Astrocyte of the cerebellum (primary cell): ENCODE measurements at regions not wholly inside any gene's neighbourhood (a gene's known extent, or its start where the extent isn't known, plus 50 kb on each side); places are given as distances from the start of the nearest gene placed in this dataset.

ENCODE experiments used
- DNase-seq: peaks from one replicate; pipeline ENCODE4 v3.0.0-alpha.2; 2011; ENCODE audit warnings: low read depth
- H3K4me3 ChIP-seq: 2 replicates; pipeline ENCODE4 v1.5.1; 2011; ENCODE audit warnings: mild to moderate bottlenecking, low read depth, low read length, moderate library complexity
- CTCF ChIP-seq: IDR thresholded peaks from 2 replicates; pipeline ENCODE4 v1.5.1; 2012; ENCODE audit warnings: low read length, low read depth, moderate library complexity, mild to moderate bottlenecking; ENCODE audit errors: missing control alignments
- in situ Hi-C: cut with HindIII; loops from 2 replicates; pipeline ENCODE4 v1.10.0; 2017; ENCODE audit warnings: low sequenced_read_pairs

GRCh38 chr2:129236601-129237000, 742.9 kb upstream of the RAB6C start:
- DNase-seq: no peak
- H3K4me3 ChIP-seq: no peak overlapping the region
- TF ChIP-seq CTCF: no peak
- in situ Hi-C loops: no loop called here

- in situ Hi-C loops: no loop called here
- no peak for TF ChIP-seq CTCF
- peak; percentile 96 for DNase-seq
These were observed 741.3 kb upstream of the RAB6C start for GRCh38 chr2:129237966-129238725.

GRCh38 chr2:129239141-129239540, 740.3 kb upstream of the RAB6C start:
- no peak for TF ChIP-seq CTCF
- DNase-seq: no peak
- in situ Hi-C loops: no loop called here
- H3K4me3 ChIP-seq: no peak overlapping the region

More at GRCh38 chr2:129237966-129238725, 741.3 kb upstream of the RAB6C start:
- H3K4me3 ChIP-seq: no peak overlapping the region

GRCh38 chr2:129240061-129240460, 739.4 kb upstream of the RAB6C start:
- no peak for DNase-seq
- in situ Hi-C loops: no loop called here
- no peak for TF ChIP-seq CTCF
- H3K4me3 ChIP-seq: no peak overlapping the region

- H3K4me3 ChIP-seq: no peak overlapping the region
- TF ChIP-seq CTCF: no peak
- no peak for DNase-seq
- in situ Hi-C loops: no loop called here
These were observed 737.2 kb upstream of the RAB6C start for GRCh38 chr2:129242269-129242668.

- in situ Hi-C loops: no loop called here
- no peak overlapping the region for H3K4me3 ChIP-seq
- DNase-seq: no peak
- TF ChIP-seq CTCF: no peak
These were observed 731.7 kb upstream of the RAB6C start for GRCh38 chr2:129247751-129248150.

GRCh38 chr2:129248198-129248597, 731.3 kb upstream of the RAB6C start:
- no peak for TF ChIP-seq CTCF
- in situ Hi-C loops: no loop called here
- no peak overlapping the region for H3K4me3 ChIP-seq
- DNase-seq: peak; percentile 86
